GM19452 (cell line): ENCODE measurements at regions not wholly inside any gene's neighbourhood (a gene's known extent, or its start where the extent isn't known, plus 50 kb on each side); places are given as distances from the start of the nearest gene placed in this dataset.
"Not testable (repeated sequence)": the region's sequence is repeated elsewhere in the genome, so short reads cannot be mapped to it uniquely, and the experiment has no call there.

Experiments used
- ATAC-seq: cut with Tn5 transposase; IDR thresholded peaks from one replicate; pipeline ENCODE4 v1.9.1; 2021; ENCODE audit not compliant: unreplicated experiment

GRCh38 chrX:65451663-65452062 is 82.9 kb downstream of the LAS1L start:
- ATAC-seq, result peak; percentile 66

GRCh38 chrX:65420154-65420553 is 114.4 kb downstream of the LAS1L start:
- ATAC-seq, result no peak

DNA sequence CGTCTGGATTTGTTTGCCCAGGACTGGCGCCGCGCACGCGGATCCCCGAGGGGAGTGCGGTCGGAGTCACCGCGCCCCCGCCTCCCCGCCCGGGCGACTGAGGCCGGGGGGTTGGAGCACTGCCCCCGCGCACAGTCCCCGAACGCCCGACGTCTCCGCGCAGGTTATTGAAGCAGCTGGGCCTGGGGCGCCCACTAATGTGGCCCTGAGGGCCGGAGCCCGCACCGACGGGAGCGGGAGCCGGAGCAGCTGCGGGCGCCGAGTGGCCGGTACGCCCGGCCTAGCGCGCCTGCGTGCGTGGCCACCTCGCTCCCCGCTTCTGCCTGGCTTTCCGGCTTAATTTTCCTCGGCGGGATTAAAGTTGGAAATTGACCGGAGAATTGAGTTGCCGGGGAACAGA is 126.9 kb downstream of the LAS1L start:
- not testable (repeated sequence) for ATAC-seq

DNA sequence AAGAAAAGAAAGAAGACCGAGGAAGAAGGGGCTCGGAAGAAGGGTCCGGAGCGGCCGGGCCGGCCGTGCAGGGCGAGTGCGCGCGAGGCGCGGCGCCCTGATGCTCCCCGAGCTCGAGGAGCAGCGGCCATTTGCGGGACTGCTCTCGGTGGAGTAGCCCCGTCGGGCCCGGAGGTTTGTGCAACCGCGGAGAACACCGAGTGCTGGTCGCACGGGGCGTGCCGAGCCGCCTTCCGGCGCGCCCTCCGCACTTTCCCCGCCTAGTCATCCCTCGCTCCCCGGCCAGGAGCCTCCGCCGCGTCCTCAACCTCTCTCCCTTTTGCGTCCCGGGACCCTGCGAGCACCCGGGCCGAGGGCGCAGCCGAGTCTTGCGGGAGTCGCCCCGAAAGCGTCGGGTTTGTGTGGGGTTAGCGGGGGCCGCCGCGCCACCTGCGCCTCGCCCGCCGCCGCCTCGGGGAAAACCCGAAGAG is 127.4 kb downstream of the LAS1L start:
- ATAC-seq, result no peak

DNA sequence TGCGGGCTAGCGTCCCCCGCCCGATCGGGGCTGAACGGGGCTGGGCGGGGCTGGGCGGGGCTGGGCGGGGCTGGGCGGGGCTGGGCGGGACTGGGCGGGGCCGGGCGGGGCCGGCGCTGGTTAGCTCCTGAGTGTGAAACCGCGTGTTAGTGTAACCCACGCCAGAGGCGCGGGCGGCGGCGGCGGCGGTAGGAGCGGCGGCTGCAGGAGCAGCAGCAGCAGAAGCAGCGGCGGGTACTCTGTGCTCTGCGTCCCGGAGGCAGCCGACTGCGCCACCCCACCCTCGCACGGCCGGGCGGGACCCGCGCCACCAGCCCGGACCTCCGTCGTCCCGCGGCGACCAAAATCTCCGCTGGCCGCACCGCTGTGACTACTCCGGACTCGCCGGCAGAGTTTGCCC is 128.1 kb downstream of the LAS1L start:
- no peak for ATAC-seq

DNA sequence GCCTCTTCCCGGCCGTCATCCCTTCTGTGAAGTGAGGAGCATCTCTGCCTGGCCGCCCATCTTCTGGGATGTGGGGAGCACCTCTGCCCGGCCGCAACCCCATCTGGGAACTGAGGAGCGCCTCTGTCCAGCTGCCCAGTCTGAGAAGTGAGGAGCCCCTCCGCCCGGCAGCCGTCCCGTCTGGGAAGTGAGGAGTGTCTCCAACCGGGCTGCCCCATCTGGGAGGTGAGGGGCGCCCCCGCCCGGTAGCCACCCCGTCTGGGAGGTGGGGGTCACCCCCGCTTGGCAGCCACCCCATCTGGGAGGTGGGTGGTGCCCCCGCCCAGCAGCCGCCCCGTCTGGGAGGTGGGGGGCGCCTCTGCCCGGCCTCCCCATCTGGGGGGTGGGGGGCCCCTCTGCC is 142.3 kb downstream of the LAS1L start:
- ATAC-seq, result no peak

DNA sequence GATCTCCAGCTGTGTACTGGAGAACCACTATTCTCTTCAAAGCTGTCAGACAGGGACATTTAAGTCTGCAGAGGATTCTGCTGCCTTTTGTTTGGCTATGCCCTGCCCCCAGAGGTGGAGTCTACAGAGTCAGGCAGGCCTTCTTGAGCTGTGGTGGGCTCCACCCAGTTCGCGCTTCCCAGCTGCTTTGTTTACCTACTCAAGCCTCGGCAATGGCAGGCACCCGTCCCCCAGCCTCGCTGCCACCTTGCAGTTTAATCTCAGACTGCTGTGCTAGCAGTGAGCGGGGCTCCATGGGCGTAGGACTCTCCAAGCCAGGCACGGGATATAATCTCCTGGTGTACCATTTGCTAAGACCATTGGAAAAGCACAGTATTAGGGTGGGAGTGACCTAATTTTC is 145.5 kb downstream of the LAS1L start:
- ATAC-seq, result not testable (repeated sequence)
